Activated CD8-positive, alpha-beta T cell treated with anti-CD3 and anti-CD28 coated beads, Interleukin-2, amount 10 ng/mL, durations not matched to agents 7 days and 5 days (primary cell): ENCODE measurements at regions not wholly inside any gene's neighbourhood (a gene's known extent, or its start where the extent isn't known, plus 50 kb on each side); places are given as distances from the start of the nearest gene placed in this dataset.
A peak's percentile ranks its signal among the peaks of the same experiment; 100 is the strongest.

Source experiments
- ATAC-seq: fragments of 150-1000 bp; cut with Tn5 transposase; one replicate; pipeline ENCODE4 v1.10.0; 2021; ENCODE audit warnings: moderate library complexity
- CTCF ChIA-PET: fragments of 350-600 bp; sonication (Branson Sonifier 250); formaldehyde crosslinking; loops from one replicate; lab custom pipeline; 2021; ENCODE audit warnings: antibody characterized with exemption; lab: Charles Lee
- POLR2A ChIA-PET: fragments of 350-600 bp; sonication (Branson Sonifier 250); formaldehyde crosslinking; loops from one replicate; lab custom pipeline; 2021; ENCODE audit warnings: antibody characterized with exemption; lab: Charles Lee
- DNase-seq: peaks from one replicate; pipeline ENCODE4 v3.0.0-alpha.2; 2020
- H3K27ac Mint-ChIP-seq: one replicate; pipeline ENCODE4 v1.8.0; 2021; ENCODE audit warnings: mild to moderate bottlenecking, mixed read lengths
- H3K27me3 Mint-ChIP-seq: one replicate; pipeline ENCODE4 v1.8.0; 2021; ENCODE audit warnings: low read depth, mixed read lengths
- H3K36me3 Mint-ChIP-seq: one replicate; pipeline ENCODE4 v1.8.0; 2021; ENCODE audit warnings: low read depth, mixed read lengths
- H3K4me1 Mint-ChIP-seq: one replicate; pipeline ENCODE4 v1.8.0; 2021; ENCODE audit warnings: low read depth, mixed read lengths
- H3K4me3 Mint-ChIP-seq: one replicate; pipeline ENCODE4 v1.8.0; 2021; ENCODE audit warnings: mild to moderate bottlenecking, mixed read lengths
- H3K9me3 Mint-ChIP-seq: one replicate; pipeline ENCODE4 v1.8.0; 2022; ENCODE audit warnings: mixed read lengths; ENCODE audit not compliant: insufficient read depth

- CTCF ChIA-PET = no interaction called here
- H3K27me3 Mint-ChIP-seq = peaks cover 13% of the 10 kb centered on the region
- DNase-seq (no peak), ATAC-seq (no peak)
- POLR2A ChIA-PET = no interaction called here
- H3K4me3 Mint-ChIP-seq = no peak overlapping the region
- no peaks in the 10 kb centered on the region for H3K9me3 Mint-ChIP-seq
- no peak overlapping the region for H3K27ac Mint-ChIP-seq
- H3K36me3 Mint-ChIP-seq = no peaks in the 10 kb centered on the region
- H3K4me1 Mint-ChIP-seq = peaks cover 18% of the 10 kb centered on the region
These were observed 114.2 kb upstream of the ID2 start for GRCh38 chr2:8567469-8568260.

- H3K36me3 Mint-ChIP-seq = no peaks in the 10 kb centered on the region
- H3K9me3 Mint-ChIP-seq = no peaks in the 10 kb centered on the region
- no peak for DNase-seq
- H3K4me1 Mint-ChIP-seq = peaks cover 15% of the 10 kb centered on the region
- CTCF ChIA-PET = no interaction called here
- H3K27ac Mint-ChIP-seq = no peak overlapping the region
- no peak overlapping the region for H3K4me3 Mint-ChIP-seq
- H3K27me3 Mint-ChIP-seq = peaks cover 13% of the 10 kb centered on the region
- no peak for ATAC-seq
- POLR2A ChIA-PET = no interaction called here
These were observed 113.1 kb upstream of the ID2 start for GRCh38 chr2:8568543-8569302.

- Mint-ChIP-seq H3K9me3 (no peaks in the 10 kb centered on the region), H3K27me3 (peaks cover 16% of the 10 kb centered on the region), H3K4me1 (peaks cover 13% of the 10 kb centered on the region), H3K4me3 (no peak overlapping the region), H3K36me3 (no peaks in the 10 kb centered on the region), H3K27ac (no peak overlapping the region)
- ATAC-seq (no peak), DNase-seq (no peak)
- CTCF ChIA-PET = no interaction called here
- POLR2A ChIA-PET = no interaction called here
These were observed 112.4 kb upstream of the ID2 start for GRCh38 chr2:8569332-8569930.

- no peak overlapping the region for H3K4me3 Mint-ChIP-seq
- no peaks in the 10 kb centered on the region for H3K36me3 Mint-ChIP-seq
- peaks cover 22% of the 10 kb centered on the region for H3K4me1 Mint-ChIP-seq
- ATAC-seq (no peak), DNase-seq (no peak)
- CTCF ChIA-PET = no interaction called here
- H3K27ac Mint-ChIP-seq = no peak overlapping the region
- H3K27me3 Mint-ChIP-seq = peaks cover 16% of the 10 kb centered on the region
- POLR2A ChIA-PET = no interaction called here
- no peaks in the 10 kb centered on the region for H3K9me3 Mint-ChIP-seq
These were observed 111.2 kb upstream of the ID2 start for GRCh38 chr2:8570637-8571036.

GRCh38 chr2:8571301-8571791, 110.5 kb upstream of the ID2 start:
- Mint-ChIP-seq H3K27me3 (peaks cover 16% of the 10 kb centered on the region), H3K27ac (no peak overlapping the region), H3K4me3 (no peak overlapping the region), H3K4me1 (peaks cover 29% of the 10 kb centered on the region), H3K9me3 (no peaks in the 10 kb centered on the region), H3K36me3 (no peaks in the 10 kb centered on the region)
- ATAC-seq (no peak), DNase-seq (no peak)
- POLR2A ChIA-PET = no interaction called here
- CTCF ChIA-PET = no interaction called here

GRCh38 chr2:8571792-8572499, 109.9 kb upstream of the ID2 start:
- H3K4me1 Mint-ChIP-seq = peaks cover 35% of the 10 kb centered on the region
- H3K4me3 Mint-ChIP-seq = no peak overlapping the region
- no peak for DNase-seq
- no peak overlapping the region for H3K27ac Mint-ChIP-seq
- ATAC-seq = no peak
- H3K36me3 Mint-ChIP-seq = no peaks in the 10 kb centered on the region
- CTCF ChIA-PET = no interaction called here
- POLR2A ChIA-PET = interaction anchor here (0.6 kb wide), 1 partner anchor 30 kb away, joined by 3 read pairs; no protein-coding TSS in a partner anchor
- H3K9me3 Mint-ChIP-seq = no peaks in the 10 kb centered on the region
- H3K27me3 Mint-ChIP-seq = peaks cover 16% of the 10 kb centered on the region

- ChIA-PET CTCF (no interaction called here), POLR2A (interaction anchor here (0.6 kb wide), 1 partner anchor 30 kb away, joined by 3 read pairs; no protein-coding TSS in a partner anchor)
- Mint-ChIP-seq H3K9me3 (no peaks in the 10 kb centered on the region), H3K4me1 (peaks cover 43% of the 10 kb centered on the region), H3K27ac (no peak overlapping the region), H3K36me3 (no peaks in the 10 kb centered on the region), H3K27me3 (peaks cover 19% of the 10 kb centered on the region), H3K4me3 (no peak overlapping the region)
- DNase-seq = no peak
- no peak for ATAC-seq
These were observed 109.1 kb upstream of the ID2 start for GRCh38 chr2:8572712-8573233.

- Mint-ChIP-seq H3K4me1 (peaks cover 48% of the 10 kb centered on the region), H3K27me3 (peaks cover 21% of the 10 kb centered on the region), H3K9me3 (no peaks in the 10 kb centered on the region), H3K36me3 (no peaks in the 10 kb centered on the region), H3K4me3 (no peak overlapping the region), H3K27ac (no peak overlapping the region)
- ATAC-seq (no peak), DNase-seq (no peak)
- CTCF ChIA-PET = no interaction called here
- POLR2A ChIA-PET = interaction anchor here (0.8 to 1.7 kb wide), 2 partner anchors 29 to 109 kb away, joined by 5 read pairs; partner anchors contain the start of gene ID2
These were observed 108.5 kb upstream of the ID2 start for GRCh38 chr2:8573234-8573941.

- H3K36me3 Mint-ChIP-seq = no peaks in the 10 kb centered on the region
- ChIA-PET POLR2A (interaction anchor here (0.8 to 1.7 kb wide), 2 partner anchors 30 to 108 kb away, joined by 5 read pairs; partner anchors contain the start of gene ID2), CTCF (no interaction called here)
- no peak for ATAC-seq
- no peak overlapping the region for H3K4me3 Mint-ChIP-seq
- no peak for DNase-seq
- no peaks in the 10 kb centered on the region for H3K9me3 Mint-ChIP-seq
- H3K27ac Mint-ChIP-seq = no peak overlapping the region
- peaks cover 48% of the 10 kb centered on the region for H3K4me1 Mint-ChIP-seq
- H3K27me3 Mint-ChIP-seq = peaks cover 21% of the 10 kb centered on the region
These were observed 108.0 kb upstream of the ID2 start for GRCh38 chr2:8573942-8574195.

- Mint-ChIP-seq H3K9me3 (no peaks in the 10 kb centered on the region), H3K4me3 (peak overlapping the region; percentile 65), H3K4me1 (peaks cover 48% of the 10 kb centered on the region), H3K27me3 (peaks cover 19% of the 10 kb centered on the region), H3K27ac (no peak overlapping the region), H3K36me3 (no peaks in the 10 kb centered on the region)
- DNase-seq = no peak
- ChIA-PET CTCF (interaction anchor here (1.0 to 1.3 kb wide), 4 partner anchors 9 to 236 kb away, joined by 3 to 4 read pairs (median 3); no protein-coding TSS in a partner anchor), POLR2A (interaction anchor here (0.8 to 1.7 kb wide), 4 partner anchors 30 to 110 kb away, joined by 4 to 5 read pairs (median 5); partner anchors contain the start of gene ID2)
- ATAC-seq = no peak
These were observed 107.4 kb upstream of the ID2 start for GRCh38 chr2:8574196-8575037.
